WTC11 (cell line): ENCODE measurements at regions not wholly inside any gene's neighbourhood (a gene's known extent, or its start where the extent isn't known, plus 50 kb on each side); places are given as distances from the start of the nearest gene placed in this dataset.

Experiments used
- ATAC-seq: fragments of 200-7000 bp; cut with Tn5 transposase; 2 replicates; pipeline ENCODE4 v1.10.0; 2021; ENCODE audit warnings: mild to moderate bottlenecking, moderate library complexity
- CTCF ChIA-PET: fragments of 300-600 bp; sonication (Branson Sonifier 250); formaldehyde crosslinking; loops from one replicate; lab custom pipeline; 2021; ENCODE audit warnings: antibody characterized with exemption; lab: Charles Lee
- POLR2A ChIA-PET: fragments of 350-600 bp; sonication (Branson Sonifier 250); formaldehyde crosslinking; loops from one replicate; lab custom pipeline; 2021; ENCODE audit warnings: antibody characterized with exemption; lab: Charles Lee
- DNase-seq: peaks from one replicate; pipeline ENCODE4 v3.0.0; 2021; ENCODE audit warnings: low spot score
- H3K27ac Mint-ChIP-seq: 2 replicates; pipeline ENCODE4 v1.8.0; 2021; ENCODE audit warnings: mixed read lengths
- H3K27me3 Mint-ChIP-seq: 2 replicates; pipeline ENCODE4 v1.8.0; 2021; ENCODE audit warnings: low read depth, mild to moderate bottlenecking, moderate library complexity, mixed read lengths
- H3K36me3 Mint-ChIP-seq: 2 replicates; pipeline ENCODE4 v1.8.0; 2021; ENCODE audit warnings: mixed read lengths
- H3K4me1 Mint-ChIP-seq: 2 replicates; pipeline ENCODE4 v1.8.0; 2022; ENCODE audit warnings: mixed read lengths
- H3K4me3 Mint-ChIP-seq: 2 replicates; pipeline ENCODE4 v1.8.0; 2021; ENCODE audit warnings: mild to moderate bottlenecking, moderate library complexity, mixed read lengths
- H3K9me3 Mint-ChIP-seq: 2 replicates; pipeline ENCODE4 v1.8.0; 2021; ENCODE audit warnings: mixed read lengths
- ELF4 ChIP-seq: sonication (generic); formaldehyde crosslinking; IDR thresholded peaks from 2 replicates; pipeline ENCODE4 v1.8.1; 2022; ENCODE audit warnings: low read depth, mild to moderate bottlenecking, moderate library complexity, missing genetic modification reagents
- GRHL2 ChIP-seq: fragments of 250-450 bp; sonication (Bioruptor Pico); IDR thresholded peaks from 2 replicates; pipeline ENCODE4 v1.8.0; 2022; ENCODE audit warnings: mild to moderate bottlenecking, moderate library complexity; ENCODE audit not compliant: insufficient replicate concordance, severe bottlenecking
- JAZF1 ChIP-seq: fragments of 250-450 bp; sonication (Bioruptor Pico); IDR thresholded peaks from 2 replicates; pipeline ENCODE4 v1.9.0; 2021; ENCODE audit warnings: moderate library complexity, mild to moderate bottlenecking, inconsistent platforms
- KAT7 ChIP-seq: sonication (generic); formaldehyde crosslinking; IDR thresholded peaks from 2 replicates; pipeline ENCODE4 v1.8.1; 2023; ENCODE audit warnings: missing genetic modification reagents, mild to moderate bottlenecking, borderline replicate concordance
- NFATC4 ChIP-seq: fragments of 250-450 bp; sonication (Bioruptor Pico); IDR thresholded peaks from 2 replicates; pipeline ENCODE4 v1.9.0; 2021; ENCODE audit warnings: mild to moderate bottlenecking
- NFYB ChIP-seq: sonication (generic); formaldehyde crosslinking; conservative IDR thresholded peaks from 2 replicates; pipeline ENCODE4 v1.8.0; 2022; ENCODE audit warnings: low read depth, missing genetic modification reagents
- NR1H2 ChIP-seq: sonication (generic); formaldehyde crosslinking; IDR thresholded peaks from 2 replicates; pipeline ENCODE4 v1.9.0; 2021; ENCODE audit warnings: mild to moderate bottlenecking, moderate library complexity, missing genetic modification reagents
- NR2C2 ChIP-seq: sonication (generic); formaldehyde crosslinking; IDR thresholded peaks from 2 replicates; pipeline ENCODE4 v1.8.0; 2022; ENCODE audit warnings: mild to moderate bottlenecking, missing genetic modification reagents
- RELA ChIP-seq: sonication (generic); formaldehyde crosslinking; IDR thresholded peaks from 2 replicates; pipeline ENCODE4 v1.8.1; 2022; ENCODE audit warnings: missing genetic modification reagents, mild to moderate bottlenecking, borderline replicate concordance
- TCF7 ChIP-seq: sonication (generic); formaldehyde crosslinking; IDR thresholded peaks from 2 replicates; pipeline ENCODE4 v1.8.0; 2022; ENCODE audit warnings: mild to moderate bottlenecking, low read depth, missing genetic modification reagents, moderate library complexity
- TEAD1 ChIP-seq: sonication (generic); formaldehyde crosslinking; IDR thresholded peaks from 2 replicates; pipeline ENCODE4 v1.8.0; 2022; ENCODE audit warnings: mild to moderate bottlenecking, missing genetic modification reagents
- ZNF121 ChIP-seq: sonication (generic); formaldehyde crosslinking; IDR thresholded peaks from 2 replicates; pipeline ENCODE4 v1.8.0; 2023; ENCODE audit warnings: missing genetic modification reagents
- ZNF232 ChIP-seq: sonication (generic); formaldehyde crosslinking; IDR thresholded peaks from 2 replicates; pipeline ENCODE4 v1.8.0; 2022; ENCODE audit warnings: mild to moderate bottlenecking, missing genetic modification reagents
- ZNF317 ChIP-seq: sonication (generic); formaldehyde crosslinking; IDR thresholded peaks from 2 replicates; pipeline ENCODE4 v1.8.1; 2023; ENCODE audit warnings: low read depth, mild to moderate bottlenecking, moderate library complexity, missing genetic modification reagents, borderline replicate concordance
- ZSCAN18 ChIP-seq: fragments of 250-450 bp; sonication (Bioruptor Pico); IDR thresholded peaks from 2 replicates; pipeline ENCODE4 v2.1.2; 2022; ENCODE audit warnings: mild to moderate bottlenecking, moderate library complexity
- TF ChIP-seq, protein P1 (sequence below): sonication (generic); formaldehyde crosslinking; IDR thresholded peaks from 2 replicates; pipeline ENCODE4 v1.8.1; 2022; ENCODE audit warnings: low read depth, missing genetic modification reagents, borderline replicate concordance
- TF ChIP-seq, protein P2 (sequence below): sonication (generic); formaldehyde crosslinking; IDR thresholded peaks from 2 replicates; pipeline ENCODE4 v1.8.0; 2022; ENCODE audit warnings: mild to moderate bottlenecking, missing genetic modification reagents
- TF ChIP-seq, protein P3 (sequence below): sonication (generic); formaldehyde crosslinking; IDR thresholded peaks from 2 replicates; pipeline ENCODE4 v1.8.0; 2023; ENCODE audit warnings: mild to moderate bottlenecking, missing genetic modification reagents

- H3K36me3 Mint-ChIP-seq: no peaks in the 10 kb centered on the region
- no peak overlapping the region for H3K27ac Mint-ChIP-seq
- peaks cover 2% of the 10 kb centered on the region; the same call in 1 of the 2 replicates for H3K27me3 Mint-ChIP-seq
- H3K4me3 Mint-ChIP-seq: no peak overlapping the region
- no peaks in the 10 kb centered on the region for H3K4me1 Mint-ChIP-seq
- ATAC-seq (no peak), DNase-seq (no peak)
- ChIA-PET CTCF (no interaction called here), POLR2A (no interaction called here)
- H3K9me3 Mint-ChIP-seq: no peaks in the 10 kb centered on the region
- TF ChIP-seq RELA (CRISPR knock-in tag): no peak
- TF ChIP-seq NFATC4 (CRISPR knock-in tag): no peak
- no peak for TF ChIP-seq JAZF1
- no peak for TF ChIP-seq NR1H2
- no peak for TF ChIP-seq NFYB (CRISPR knock-in tag)
- no peak for TF ChIP-seq ZSCAN18
- TF ChIP-seq, protein P1, sequence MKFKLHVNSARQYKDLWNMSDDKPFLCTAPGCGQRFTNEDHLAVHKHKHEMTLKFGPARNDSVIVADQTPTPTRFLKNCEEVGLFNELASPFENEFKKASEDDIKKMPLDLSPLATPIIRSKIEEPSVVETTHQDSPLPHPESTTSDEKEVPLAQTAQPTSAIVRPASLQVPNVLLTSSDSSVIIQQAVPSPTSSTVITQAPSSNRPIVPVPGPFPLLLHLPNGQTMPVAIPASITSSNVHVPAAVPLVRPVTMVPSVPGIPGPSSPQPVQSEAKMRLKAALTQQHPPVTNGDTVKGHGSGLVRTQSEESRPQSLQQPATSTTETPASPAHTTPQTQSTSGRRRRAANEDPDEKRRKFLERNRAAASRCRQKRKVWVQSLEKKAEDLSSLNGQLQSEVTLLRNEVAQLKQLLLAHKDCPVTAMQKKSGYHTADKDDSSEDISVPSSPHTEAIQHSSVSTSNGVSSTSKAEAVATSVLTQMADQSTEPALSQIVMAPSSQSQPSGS (CRISPR knock-in tag): no peak
- TF ChIP-seq ZNF317 (CRISPR knock-in tag): no peak
- no peak for TF ChIP-seq TEAD1 (CRISPR knock-in tag)
- no peak for TF ChIP-seq ELF4 (CRISPR knock-in tag)
Observed at GRCh38 chr12:73445658-73446324, 1091.8 kb upstream of the ATXN7L3B start.

DNA sequence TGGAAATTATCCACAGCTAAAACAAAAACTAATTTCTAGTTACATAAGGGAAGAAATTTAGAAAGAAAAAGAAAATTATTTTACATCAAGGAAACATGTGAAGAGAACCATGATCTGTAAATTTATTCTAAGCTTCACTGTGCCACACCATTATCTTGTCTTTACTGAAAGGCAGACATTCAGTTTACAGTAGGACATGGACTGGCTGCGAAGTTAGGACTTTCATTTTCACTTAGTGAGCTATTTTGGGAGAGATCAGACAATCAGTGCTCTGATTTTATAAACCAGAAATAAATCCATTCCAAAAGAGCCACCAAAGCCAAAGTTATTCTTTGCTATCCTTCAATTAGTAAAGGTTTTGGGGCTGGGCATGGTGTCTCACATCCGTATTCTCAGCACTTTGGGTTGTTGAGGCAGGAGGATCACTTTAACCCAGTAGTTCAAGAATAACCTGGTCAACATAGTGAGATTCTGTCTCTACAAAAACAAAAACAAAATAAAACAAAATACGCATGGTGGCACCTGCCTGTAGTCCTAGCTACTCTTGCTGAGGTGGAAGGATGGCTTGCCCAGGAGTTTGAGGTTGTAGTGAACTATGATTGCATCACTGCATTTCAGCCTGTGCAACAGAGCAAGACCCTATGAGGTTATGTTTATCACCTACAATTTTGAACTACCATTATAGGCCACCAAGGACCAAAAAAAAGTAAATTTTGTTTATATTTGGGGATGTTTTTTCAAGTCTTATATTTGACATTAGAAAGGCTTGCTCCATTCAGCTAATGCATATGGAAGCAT lies 1084.8 kb upstream of the ATXN7L3B start:
- Mint-ChIP-seq H3K27me3 (peaks cover 66% of the 10 kb centered on the region), H3K4me3 (no peak overlapping the region), H3K4me1 (no peaks in the 10 kb centered on the region), H3K27ac (no peak overlapping the region), H3K36me3 (no peaks in the 10 kb centered on the region), H3K9me3 (no peaks in the 10 kb centered on the region)
- CTCF ChIA-PET: no interaction called here
- POLR2A ChIA-PET: no interaction called here
- DNase-seq (no peak), ATAC-seq (no peak)
- TF ChIP-seq NR2C2 (no peak), ZNF232 (CRISPR knock-in tag) (no peak), TCF7 (CRISPR knock-in tag) (no peak), KAT7 (no peak), ZNF121 (CRISPR knock-in tag) (no peak), GRHL2 (CRISPR knock-in tag) (no peak)
- TF ChIP-seq, protein P2, sequence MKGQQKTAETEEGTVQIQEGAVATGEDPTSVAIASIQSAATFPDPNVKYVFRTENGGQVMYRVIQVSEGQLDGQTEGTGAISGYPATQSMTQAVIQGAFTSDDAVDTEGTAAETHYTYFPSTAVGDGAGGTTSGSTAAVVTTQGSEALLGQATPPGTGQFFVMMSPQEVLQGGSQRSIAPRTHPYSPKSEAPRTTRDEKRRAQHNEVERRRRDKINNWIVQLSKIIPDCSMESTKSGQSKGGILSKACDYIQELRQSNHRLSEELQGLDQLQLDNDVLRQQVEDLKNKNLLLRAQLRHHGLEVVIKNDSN: no peak
- TF ChIP-seq, protein P3, sequence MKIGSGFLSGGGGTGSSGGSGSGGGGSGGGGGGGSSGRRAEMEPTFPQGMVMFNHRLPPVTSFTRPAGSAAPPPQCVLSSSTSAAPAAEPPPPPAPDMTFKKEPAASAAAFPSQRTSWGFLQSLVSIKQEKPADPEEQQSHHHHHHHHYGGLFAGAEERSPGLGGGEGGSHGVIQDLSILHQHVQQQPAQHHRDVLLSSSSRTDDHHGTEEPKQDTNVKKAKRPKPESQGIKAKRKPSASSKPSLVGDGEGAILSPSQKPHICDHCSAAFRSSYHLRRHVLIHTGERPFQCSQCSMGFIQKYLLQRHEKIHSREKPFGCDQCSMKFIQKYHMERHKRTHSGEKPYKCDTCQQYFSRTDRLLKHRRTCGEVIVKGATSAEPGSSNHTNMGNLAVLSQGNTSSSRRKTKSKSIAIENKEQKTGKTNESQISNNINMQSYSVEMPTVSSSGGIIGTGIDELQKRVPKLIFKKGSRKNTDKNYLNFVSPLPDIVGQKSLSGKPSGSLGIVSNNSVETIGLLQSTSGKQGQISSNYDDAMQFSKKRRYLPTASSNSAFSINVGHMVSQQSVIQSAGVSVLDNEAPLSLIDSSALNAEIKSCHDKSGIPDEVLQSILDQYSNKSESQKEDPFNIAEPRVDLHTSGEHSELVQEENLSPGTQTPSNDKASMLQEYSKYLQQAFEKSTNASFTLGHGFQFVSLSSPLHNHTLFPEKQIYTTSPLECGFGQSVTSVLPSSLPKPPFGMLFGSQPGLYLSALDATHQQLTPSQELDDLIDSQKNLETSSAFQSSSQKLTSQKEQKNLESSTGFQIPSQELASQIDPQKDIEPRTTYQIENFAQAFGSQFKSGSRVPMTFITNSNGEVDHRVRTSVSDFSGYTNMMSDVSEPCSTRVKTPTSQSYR: no peak
